HG03025 (cell line): ENCODE measurements at regions not wholly inside any gene's neighbourhood (a gene's known extent, or its start where the extent isn't known, plus 50 kb on each side); places are given as distances from the start of the nearest gene placed in this dataset.

Source experiments
- ATAC-seq: cut with Tn5 transposase; IDR thresholded peaks from one replicate; pipeline ENCODE4 v1.9.1; 2021; ENCODE audit warnings: mild to moderate bottlenecking, moderate library complexity; ENCODE audit not compliant: unreplicated experiment, low FRiP score

DNA sequence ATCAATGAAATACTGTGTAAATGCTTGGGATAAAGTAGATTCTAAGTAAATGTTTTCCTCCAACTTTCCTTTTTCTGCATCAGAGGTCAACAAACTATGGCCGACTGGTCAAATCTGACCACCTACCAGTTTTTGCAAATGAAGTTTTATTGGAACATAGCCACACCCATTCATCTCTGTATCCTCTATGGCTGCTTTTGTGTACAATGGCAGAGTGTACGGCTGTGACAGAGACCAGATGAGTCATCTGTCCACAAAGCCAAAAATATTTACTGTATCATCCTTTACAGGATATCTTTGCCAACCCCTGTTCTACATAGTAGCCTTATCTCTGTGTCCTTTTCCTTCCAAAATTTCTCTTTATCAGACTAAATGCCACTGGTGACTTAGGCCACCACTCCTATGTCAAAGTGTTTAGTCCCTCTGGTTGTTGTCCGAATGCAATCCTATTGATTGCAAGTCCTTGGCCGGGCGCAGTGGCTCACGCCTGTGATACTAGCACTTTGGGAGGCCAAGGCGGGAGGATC is 218.4 kb upstream of the KLF4 start:
- ATAC-seq, result no peak

DNA sequence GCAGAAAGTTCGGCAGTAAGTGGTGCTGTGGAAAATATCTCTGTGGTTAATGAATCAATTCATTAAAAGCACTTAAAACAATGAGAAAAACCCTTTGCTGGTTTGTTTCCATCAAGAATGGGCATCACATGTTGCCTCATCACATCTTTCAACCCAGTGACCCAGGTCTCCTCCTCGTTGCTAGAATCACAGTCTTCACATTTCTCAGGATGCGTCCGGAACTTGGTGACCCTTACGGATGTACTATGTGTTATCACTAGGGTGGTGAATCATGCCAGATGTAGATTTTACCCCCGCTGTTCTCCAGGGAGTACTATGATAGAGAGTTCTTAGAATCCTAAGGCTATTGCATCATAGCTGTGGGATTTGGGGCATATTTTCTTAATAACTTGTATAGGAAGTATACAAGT is 217.9 kb upstream of the KLF4 start:
- ATAC-seq, result no peak

DNA sequence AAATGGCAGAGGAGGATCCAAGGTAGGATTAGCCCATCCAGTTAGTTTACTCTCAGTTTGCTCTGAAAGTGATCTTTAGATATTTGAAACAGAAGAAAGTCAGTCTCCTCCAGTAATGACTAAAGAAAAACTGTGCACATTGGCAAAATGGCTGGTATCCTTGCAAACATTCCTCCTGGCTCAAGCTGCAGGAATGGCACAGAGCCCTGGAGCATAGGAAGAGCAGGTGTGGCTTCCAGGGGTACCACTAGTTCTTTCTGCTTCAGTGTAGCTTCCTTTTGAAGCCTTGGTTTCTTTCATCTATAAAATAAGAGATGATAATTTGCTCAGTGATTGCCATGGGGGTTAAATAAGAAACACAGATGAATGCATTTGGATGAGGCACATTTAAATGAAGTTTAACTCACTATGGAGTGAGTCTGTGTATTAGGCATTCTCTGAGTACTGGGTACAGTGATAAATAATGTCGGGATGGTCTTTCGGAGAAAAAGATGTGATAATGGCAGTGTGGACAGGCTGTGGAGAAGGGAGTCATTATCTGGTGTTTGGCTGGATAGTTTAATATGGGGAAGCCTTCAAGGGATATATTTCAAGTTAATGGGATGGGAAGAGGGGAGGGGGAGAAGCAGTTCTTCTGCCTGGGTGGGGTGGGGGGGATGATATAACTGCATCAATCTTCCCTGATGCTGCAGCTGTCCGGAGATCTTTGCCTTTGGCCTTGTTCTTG is 217.3 kb upstream of the KLF4 start:
- ATAC-seq, result no peak

DNA sequence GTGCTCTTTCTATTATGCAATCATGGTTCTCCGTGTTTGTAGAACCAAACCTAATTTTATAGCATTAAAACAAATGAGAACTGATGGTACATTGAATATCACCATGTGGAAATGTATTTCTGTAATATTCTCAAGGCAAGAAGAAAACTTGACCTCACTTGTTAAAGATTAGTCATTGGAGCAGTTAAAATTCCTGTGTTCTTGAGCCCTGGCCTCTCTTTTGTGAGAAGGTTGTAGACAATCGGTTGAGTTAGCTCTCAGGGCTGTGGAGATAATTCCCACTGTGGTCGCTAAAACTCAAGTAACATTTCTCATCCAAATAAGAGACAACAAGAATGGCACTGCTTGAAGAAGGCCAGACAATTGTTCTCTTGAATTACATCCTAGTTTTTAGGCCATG is 216.0 kb upstream of the KLF4 start:
- ATAC-seq, result no peak

DNA sequence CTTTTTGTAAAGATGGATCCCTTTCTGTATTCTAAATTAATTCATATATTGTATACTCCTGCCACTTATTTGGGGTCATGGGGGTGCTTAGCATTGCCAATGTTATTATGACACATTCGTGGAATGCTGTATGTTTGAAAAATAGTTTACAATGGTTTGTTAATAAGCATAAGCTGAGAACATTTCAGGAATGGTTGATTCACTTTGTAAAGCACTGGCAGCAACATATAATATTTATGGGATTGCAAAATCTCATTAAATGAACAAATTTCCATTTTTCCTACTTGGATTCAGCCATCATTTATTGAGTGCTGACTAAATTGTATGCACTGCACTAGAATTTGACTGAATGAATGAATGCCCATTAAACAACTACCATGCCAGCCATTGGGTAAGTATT is 215.2 kb upstream of the KLF4 start:
- ATAC-seq, result no peak

DNA sequence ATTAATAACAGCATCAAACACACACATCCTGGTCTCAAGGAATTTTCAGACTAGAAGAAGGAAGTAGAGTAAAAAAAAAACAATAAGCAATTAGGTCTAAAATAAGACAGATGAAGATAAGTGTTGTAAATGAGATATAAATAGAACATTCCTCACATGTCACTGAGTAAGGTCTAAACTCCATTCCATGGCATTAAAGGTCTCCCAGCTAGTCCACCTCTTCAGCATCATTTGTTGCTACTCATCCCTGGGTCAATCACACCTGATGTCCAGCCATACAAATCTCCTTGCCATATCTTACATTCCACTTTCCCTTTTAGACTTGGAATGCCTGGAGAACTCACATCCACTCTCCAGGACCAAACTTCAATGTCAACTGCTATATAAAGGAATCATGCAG is 214.1 kb upstream of the KLF4 start:
- ATAC-seq, result no peak

DNA sequence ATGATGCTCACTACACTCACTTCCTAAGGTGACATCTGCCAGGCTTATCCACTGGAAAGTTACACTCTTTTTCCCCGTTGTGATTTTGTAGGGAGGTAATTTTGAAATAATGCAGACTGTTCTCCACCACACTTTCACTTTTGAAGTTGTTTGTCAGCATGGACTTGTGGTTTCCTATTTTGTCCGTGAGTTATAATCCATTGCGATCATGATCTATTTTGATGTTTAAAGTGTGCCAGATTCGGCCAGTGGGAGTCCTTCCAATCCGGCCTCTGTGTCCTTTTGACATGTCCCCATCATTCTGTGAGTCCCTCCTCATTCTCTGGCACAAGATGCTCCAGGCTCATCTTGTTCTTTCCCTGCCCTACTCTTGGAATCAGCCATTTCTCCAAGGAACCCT is 211.3 kb upstream of the KLF4 start:
- no peak for ATAC-seq

DNA sequence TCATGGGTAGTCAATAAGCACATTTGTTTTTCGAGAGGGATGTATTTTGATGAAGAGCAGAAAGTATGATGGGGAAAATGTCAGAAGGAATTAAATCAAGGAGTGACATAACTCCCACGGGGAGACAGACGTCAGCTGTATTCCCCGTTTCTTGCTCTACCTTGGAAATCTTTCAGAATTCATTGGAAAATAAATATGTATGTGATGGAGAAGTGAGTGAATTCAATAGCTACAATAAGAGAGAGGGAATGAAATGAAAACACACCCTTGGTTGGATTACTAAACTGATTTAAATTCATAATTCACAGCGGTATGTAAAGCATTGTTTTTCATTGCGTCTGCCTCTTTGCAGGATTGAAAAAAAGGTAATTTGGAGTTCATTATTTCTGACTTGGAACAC is 209.7 kb upstream of the KLF4 start:
- no peak for ATAC-seq

DNA sequence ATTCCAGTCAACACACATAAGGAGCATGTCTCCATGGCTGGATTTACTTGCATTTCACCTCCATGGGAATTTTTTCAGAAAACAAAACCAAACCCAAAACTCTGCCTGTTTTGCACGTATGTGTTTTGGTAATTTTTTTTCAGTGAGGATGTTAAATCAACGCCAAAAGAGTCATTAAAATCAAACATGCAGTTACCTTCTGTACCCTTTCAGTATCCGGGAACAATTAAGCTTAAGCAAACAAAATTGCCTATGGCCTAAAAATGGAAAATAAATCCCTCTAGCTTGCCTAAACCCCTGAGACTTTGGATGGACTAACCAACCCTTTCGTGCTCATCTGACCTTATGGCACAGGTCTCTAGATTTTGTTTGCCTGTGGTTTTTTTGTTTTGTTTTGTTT is 209.2 kb upstream of the KLF4 start:
- ATAC-seq, result no peak

DNA sequence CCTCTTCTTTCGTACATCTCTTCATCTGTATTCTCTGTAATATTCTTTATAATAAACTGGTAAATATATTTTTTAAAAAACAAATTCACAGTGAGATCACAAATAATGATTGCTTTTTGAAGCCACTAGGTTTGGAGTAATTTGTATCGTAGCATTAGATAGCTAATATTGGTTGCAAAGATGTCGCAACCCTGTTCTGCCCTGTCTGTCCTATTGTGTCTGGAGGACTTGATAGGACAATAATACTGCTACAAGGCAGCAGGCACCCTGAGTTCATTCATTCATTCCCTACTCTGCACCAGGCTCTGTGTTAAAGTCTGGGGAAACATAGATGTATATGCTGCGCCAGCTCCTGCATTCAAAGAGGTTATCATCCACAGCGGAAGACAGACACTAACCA is 206.7 kb upstream of the KLF4 start:
- no peak for ATAC-seq

DNA sequence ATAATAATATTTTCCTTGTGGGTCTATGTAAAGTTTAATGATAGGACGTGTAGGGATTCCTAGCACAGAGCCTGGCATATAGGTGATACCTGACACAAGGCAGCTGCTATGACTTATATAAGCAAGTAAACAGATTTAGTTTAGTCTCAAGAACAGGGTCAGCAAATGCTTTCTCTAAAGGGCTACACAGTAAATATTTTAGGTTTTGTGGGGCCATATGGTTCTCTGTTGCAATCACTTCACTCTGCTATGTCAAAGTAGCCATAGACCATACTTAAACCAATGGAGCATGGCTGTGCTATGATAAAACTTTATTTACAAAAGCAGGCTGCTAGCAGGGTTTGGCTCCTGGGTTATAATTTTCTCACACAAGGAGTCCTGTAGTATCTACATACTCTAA is 204.8 kb upstream of the KLF4 start:
- no peak for ATAC-seq

DNA sequence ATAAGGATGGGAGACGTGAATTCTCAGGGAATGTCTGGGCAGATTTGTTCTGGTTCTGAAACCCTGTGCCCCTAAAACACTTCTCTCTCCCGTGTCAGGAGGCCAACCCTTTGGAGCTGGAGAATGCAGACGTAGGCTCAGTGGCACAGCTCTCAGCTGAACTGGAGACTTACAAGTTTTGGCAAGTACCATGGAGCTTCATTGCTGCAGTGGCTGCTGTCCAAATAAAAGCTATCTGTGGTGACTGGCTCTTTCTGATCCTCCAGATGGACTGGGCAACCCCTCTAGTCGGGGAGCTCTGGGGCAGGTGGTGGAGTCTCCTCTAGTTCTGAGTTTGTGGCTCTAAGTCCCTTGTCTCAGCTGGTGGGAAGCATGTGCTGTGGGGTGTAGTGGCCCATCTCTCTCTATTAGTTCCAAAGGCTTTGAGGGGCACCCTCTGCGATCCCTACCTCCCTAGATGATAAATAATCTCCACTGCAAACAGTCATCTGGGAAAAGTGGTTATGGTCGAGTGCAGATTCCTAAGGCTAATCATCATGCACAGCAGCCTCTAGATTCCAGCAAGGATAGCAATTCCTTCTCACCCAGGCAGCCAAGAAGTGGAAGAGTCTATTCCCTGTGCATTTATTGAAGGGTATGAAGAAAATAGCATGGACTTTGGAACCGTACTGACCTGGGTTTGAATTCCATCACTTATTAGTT is 204.2 kb upstream of the KLF4 start:
- ATAC-seq, result no peak

DNA sequence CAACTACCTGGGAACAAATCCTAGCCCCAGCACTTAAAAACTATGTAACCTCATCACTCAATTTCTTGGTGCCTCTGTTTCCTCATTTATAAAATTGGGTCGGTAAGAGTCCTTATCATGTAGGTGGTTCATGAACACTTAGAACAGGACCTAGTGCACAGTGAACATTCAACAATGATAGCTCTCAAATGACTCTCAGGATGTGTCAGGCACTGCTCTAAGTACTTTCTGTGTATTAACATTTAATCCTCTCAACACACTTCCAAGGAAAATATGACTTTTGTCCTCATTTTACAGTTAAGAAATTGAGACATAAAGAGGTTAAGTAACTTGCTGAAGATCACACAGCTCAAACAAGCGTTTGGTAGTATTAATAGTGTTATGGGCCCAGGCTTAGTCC is 202.1 kb upstream of the KLF4 start:
- no peak for ATAC-seq

DNA sequence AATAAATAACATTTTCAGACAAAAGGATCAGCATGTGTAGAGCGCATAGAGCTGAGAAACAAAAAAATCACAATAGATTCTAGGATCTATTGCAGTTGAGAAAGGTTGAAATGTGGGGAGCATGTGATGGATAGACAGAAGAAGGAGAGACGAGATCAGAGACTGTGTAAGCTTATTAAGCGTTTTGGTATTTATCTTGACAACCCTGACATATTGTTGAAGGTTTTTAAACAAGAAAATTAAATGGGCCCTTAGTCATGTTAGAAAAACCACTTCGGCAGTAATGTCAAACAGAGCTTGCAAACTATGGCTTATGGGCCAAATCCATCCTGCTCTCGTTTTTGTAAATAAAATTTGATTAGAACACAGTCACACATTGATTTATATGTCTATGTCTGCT is 200.5 kb upstream of the KLF4 start:
- no peak for ATAC-seq

DNA sequence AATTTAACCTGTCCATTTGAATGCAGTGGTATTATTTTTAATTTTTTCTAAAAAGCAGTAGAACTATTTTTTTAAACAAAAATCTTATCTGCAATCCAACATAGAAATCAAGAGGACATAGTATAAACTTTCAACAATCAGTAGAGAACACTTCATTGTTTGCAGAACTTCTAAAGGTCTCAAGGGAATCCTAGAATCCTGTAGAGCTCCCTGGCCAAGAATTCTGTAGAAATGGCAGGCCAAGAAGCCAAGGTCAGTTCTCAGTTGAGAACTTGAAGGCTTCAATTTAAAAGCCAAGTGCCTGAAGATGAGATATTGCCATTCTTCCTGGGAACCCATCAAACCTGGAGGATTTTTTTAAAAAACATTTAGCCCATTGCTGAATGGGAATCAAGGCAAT is 199.2 kb upstream of the KLF4 start:
- no peak for ATAC-seq

DNA sequence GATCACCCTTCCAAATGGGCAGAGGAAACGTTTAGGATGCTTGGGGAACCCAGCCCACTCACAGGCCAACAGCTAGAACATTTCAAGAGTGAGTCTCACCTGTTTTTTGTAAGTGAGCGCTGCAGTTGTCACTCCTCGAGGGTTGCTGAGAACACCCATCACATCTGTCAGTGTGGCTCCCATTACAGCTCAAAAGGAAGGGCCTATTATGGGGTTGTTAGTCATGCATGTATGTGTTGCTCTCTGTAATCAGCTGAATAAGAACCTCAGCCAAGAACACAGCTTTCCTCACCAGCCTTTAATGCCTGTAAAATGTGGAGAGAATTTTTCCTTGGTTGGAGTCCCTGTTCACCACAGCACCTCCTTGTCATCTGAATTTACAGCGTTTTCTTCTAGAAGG is 196.3 kb upstream of the KLF4 start:
- ATAC-seq, result no peak

DNA sequence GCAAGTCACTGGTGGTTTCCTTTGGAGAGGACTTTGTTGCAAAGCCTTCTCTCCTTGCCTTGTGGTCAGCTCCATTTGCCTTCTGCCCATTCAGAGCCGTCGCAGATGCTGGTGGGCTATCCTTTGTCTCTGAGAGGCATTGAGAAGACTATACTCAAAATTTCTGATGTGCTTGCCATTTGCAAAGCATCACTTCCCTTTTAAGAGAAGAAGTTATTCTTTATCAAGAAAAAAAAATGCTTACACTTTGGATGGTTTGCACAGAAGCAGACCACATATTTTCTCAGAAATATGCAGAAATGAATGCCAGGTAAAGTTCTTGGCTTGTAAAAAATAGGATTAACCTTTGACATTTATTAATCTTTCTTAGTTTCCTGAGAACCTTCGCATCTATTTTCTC is 195.8 kb upstream of the KLF4 start:
- no peak for ATAC-seq

DNA sequence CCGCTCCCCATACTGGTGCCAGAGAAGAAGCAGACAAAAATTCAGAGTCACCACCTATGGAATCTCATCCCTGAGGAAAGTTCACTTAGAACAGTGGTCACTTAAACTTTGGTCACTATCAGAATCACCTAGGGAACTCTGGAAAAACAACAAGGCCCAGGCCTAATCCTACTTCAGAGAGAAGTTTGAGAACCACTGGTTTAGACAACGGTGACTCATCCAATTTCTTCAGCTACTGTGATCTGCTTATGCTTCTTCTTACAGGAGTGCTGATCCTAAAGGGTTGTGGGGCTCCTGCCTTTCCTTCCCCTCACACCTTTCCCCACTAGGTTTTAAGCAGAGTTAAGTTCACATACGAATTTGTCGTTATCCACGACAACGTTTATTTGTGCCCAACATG is 194.7 kb upstream of the KLF4 start:
- ATAC-seq, result no peak

DNA sequence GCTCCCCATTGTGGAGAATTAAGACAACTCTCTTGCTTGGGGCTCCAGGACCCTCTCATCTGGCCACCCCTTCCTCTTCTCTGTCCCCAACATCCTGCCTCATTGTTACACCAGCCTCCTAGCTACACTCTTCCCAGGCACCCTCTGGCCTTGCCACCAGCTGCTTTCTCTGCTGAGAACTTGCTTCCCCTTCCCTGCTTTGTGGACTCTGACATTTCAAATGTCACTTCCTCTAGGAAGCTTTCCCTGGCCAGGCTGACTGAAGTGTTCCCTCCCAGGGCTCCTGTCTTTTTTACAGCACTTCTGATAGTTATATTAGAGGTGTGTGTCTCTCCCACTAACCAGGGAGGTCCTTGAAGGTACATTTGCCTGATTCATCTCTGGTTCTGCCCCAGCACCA is 194.0 kb upstream of the KLF4 start:
- ATAC-seq, result no peak

DNA sequence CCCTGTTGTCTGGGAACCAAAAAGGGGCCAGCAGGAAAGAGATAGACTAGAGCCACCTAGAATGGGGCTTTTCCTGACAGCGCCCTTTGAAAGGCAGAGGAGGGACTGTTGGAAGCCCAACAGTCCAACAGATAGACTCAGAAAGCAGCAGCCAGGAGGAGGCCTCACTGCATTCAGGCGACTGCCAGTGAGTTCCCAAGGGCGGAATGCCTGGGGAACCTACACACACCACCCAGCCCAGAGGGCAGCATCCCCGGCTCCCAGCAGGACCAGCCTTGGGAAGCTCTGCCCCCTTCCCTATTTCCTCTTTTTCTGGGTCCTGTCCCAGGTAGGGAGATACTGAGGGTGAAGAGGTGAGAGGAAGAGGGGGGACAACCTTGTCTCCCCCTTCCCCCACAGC is 192.4 kb upstream of the KLF4 start:
- ATAC-seq, result no peak

DNA sequence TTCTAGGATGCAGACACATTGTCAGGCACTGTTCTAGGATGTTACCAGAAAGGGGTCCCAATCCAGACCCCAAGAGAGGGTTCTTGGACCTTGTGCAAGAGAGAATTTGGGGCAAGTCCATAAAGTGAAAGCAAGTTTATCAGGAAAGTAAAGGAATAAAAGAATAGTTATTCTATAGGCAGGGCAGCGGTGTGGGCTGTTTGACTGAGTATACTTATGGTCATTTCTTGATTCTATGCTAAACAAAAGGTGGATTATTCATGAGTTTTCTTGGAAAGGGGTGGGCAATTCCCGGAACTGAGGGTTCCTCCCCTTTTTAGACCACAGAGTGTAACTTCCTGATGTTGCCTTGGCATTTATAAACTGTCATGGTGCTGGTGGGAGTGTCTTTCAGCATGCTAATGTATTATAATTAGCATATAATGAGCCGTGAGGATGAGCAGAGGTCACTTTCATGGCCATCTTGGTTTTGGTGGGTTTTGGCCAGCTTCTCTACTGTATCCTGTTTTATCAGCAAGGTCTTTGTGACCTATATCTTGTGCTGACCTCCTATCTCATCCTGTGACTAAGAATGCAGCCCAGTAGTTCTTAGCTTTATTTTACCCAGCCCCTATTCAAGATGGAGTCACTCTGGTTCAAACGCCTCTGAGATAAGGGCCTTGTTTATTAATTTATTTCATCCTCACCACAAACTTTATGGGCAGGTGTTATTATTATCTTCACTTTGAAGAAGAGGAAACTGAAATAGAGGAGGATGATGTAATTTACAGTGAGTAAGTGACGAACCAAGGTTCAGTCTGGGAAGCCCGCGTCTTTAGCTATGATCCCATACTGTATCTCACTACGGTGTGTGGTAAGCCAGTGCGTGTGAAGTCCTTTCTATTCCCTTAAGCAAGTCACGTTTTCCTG is 186.0 kb upstream of the KLF4 start:
- ATAC-seq, result no peak
